ENCODE measurements at regions not wholly inside any gene's neighbourhood (a gene's known extent, or its start where the extent isn't known, plus 50 kb on each side); places are given as distances from the start of the nearest gene placed in this dataset.

DNA sequence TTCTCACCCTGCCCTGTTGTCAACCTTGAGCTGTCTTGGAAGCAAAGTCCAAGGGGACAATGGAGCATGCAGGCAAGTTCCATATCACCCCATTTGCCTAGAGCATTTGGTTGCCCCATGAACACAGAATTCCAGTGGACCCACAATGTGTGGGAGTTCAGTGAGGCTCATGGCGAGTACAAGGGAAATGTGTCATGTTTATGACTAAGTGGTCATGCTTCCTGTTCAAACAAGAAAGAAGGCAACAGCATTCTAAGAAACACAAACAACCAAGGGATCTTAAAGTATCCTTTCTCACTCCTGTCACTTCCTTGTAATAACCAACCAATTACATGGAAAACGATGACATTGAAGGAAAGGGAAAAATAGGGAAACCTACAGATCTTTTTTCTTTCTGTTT lies 513.0 kb downstream of the INHBA start:
- no peak overlapping the region for H3K4me3 ChIP-seq (ENCODE audit: low read length)
- no peak overlapping the region for H3K27ac ChIP-seq (ENCODE audit: low read length)
- no peak for TF ChIP-seq SMC3 (conservative IDR thresholded peaks at IDR 0.05; ENCODE audit: poor library complexity)
- TF ChIP-seq, protein P1, sequence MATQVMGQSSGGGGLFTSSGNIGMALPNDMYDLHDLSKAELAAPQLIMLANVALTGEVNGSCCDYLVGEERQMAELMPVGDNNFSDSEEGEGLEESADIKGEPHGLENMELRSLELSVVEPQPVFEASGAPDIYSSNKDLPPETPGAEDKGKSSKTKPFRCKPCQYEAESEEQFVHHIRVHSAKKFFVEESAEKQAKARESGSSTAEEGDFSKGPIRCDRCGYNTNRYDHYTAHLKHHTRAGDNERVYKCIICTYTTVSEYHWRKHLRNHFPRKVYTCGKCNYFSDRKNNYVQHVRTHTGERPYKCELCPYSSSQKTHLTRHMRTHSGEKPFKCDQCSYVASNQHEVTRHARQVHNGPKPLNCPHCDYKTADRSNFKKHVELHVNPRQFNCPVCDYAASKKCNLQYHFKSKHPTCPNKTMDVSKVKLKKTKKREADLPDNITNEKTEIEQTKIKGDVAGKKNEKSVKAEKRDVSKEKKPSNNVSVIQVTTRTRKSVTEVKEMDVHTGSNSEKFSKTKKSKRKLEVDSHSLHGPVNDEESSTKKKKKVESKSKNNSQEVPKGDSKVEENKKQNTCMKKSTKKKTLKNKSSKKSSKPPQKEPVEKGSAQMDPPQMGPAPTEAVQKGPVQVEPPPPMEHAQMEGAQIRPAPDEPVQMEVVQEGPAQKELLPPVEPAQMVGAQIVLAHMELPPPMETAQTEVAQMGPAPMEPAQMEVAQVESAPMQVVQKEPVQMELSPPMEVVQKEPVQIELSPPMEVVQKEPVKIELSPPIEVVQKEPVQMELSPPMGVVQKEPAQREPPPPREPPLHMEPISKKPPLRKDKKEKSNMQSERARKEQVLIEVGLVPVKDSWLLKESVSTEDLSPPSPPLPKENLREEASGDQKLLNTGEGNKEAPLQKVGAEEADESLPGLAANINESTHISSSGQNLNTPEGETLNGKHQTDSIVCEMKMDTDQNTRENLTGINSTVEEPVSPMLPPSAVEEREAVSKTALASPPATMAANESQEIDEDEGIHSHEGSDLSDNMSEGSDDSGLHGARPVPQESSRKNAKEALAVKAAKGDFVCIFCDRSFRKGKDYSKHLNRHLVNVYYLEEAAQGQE (IDR thresholded peaks at IDR 0.05; ENCODE audit: borderline replicate concordance), result no peak
- TF ChIP-seq, protein P2, sequence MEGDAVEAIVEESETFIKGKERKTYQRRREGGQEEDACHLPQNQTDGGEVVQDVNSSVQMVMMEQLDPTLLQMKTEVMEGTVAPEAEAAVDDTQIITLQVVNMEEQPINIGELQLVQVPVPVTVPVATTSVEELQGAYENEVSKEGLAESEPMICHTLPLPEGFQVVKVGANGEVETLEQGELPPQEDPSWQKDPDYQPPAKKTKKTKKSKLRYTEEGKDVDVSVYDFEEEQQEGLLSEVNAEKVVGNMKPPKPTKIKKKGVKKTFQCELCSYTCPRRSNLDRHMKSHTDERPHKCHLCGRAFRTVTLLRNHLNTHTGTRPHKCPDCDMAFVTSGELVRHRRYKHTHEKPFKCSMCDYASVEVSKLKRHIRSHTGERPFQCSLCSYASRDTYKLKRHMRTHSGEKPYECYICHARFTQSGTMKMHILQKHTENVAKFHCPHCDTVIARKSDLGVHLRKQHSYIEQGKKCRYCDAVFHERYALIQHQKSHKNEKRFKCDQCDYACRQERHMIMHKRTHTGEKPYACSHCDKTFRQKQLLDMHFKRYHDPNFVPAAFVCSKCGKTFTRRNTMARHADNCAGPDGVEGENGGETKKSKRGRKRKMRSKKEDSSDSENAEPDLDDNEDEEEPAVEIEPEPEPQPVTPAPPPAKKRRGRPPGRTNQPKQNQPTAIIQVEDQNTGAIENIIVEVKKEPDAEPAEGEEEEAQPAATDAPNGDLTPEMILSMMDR (IDR thresholded peaks at IDR 0.05; ENCODE audit: poor library complexity, severe bottlenecking), result no peak
- no peak for TF ChIP-seq MXI1 (conservative IDR thresholded peaks at IDR 0.05; ENCODE audit: poor library complexity, severe bottlenecking)
- TF ChIP-seq POLR2AphosphoS5 (IDR thresholded peaks at IDR 0.05), result no peak
- no peak for TF ChIP-seq EZH2 (IDR thresholded peaks at IDR 0.05; ENCODE audit: borderline replicate concordance, insufficient read depth, low read length, poor library complexity, severe bottlenecking)
- no peak for TF ChIP-seq RAD21 (conservative IDR thresholded peaks at IDR 0.05)
- no peaks in the 10 kb centered on the region for H3K9me2 ChIP-seq (ENCODE audit: insufficient read depth, low read length)
- no peaks in the 10 kb centered on the region for H3K36me3 ChIP-seq (ENCODE audit: insufficient read depth, low read length)
- no peaks in the 10 kb centered on the region for H3K79me2 ChIP-seq (replicated peaks; ENCODE audit: insufficient read depth, low read length)
- no peak overlapping the region for H3K9ac ChIP-seq (ENCODE audit: low read length)
- no peaks in the 10 kb centered on the region for H3K9me3 ChIP-seq (ENCODE audit: low read length)
- H2AFZ ChIP-seq (ENCODE audit: low read depth, low read length), result no peak overlapping the region
- H4K20me1 ChIP-seq (ENCODE audit: insufficient read depth), result no peaks in the 10 kb centered on the region
- no peak overlapping the region for H3K4me2 ChIP-seq (ENCODE audit: low read length)
- H3F3A ChIP-seq (ENCODE audit: insufficient read depth, low read length, poor library complexity, severe bottlenecking), result no peaks in the 10 kb centered on the region
- H3K27me3 ChIP-seq (ENCODE audit: insufficient read depth, low read depth, low read length), result no peaks in the 10 kb centered on the region

DNA sequence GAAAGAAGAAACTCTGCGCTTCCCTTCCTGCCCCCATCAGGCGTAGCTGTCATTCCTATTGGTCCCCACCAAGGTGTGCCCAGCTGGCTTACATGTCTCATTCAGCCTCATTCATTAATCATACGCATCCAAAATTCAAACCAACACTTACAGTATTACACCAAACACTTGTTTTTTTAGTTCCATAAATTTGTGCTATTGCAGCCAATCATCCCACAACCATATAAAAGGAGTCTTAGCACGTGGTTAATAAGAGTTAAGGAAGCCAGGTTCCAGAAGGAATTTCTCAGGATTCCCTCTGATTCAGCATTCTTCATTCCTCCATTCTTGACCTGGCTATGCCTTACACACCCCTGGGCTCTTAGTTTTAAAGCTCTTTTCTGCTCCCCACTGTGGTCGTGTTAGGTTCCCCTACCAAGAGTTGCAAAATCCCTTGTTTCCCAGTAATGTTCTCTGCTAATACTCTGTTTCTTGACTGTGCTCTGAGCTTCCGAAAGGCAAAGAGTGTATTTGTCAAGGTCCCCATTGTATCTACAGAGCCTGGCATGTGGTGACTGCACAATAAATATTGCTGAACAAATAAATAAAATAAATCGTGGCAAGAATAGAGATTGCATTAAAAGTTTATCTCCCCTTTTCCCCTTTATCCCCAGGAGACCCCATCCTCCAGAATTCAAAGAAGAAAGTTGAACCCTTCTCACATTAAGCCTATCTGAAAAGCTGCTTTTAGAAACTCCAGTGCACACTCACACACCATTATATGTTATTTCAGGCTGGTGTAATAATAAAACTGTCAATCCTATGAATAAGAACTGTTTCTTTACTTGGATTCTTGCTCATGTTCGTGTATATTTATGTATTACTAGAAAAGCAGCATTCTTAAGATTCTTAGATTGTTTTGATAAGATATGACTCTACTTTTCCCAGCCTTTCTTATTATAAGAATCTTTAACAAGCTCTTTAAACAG lies 514.4 kb downstream of the INHBA start:
- H3K4me3 ChIP-seq (ENCODE audit: low read length), result no peak overlapping the region
- no peaks in the 10 kb centered on the region for H3K27me3 ChIP-seq (ENCODE audit: insufficient read depth, low read depth, low read length)
- H3F3A ChIP-seq (ENCODE audit: insufficient read depth, low read length, poor library complexity, severe bottlenecking), result no peaks in the 10 kb centered on the region
- H3K79me2 ChIP-seq (replicated peaks; ENCODE audit: insufficient read depth, low read length), result no peaks in the 10 kb centered on the region
- H3K27ac ChIP-seq (ENCODE audit: low read length), result no peak overlapping the region
- no peak overlapping the region for H2AFZ ChIP-seq (ENCODE audit: low read depth, low read length)
- no peaks in the 10 kb centered on the region for H3K36me3 ChIP-seq (ENCODE audit: insufficient read depth, low read length)
- no peak overlapping the region for H3K4me2 ChIP-seq (ENCODE audit: low read length)
- H3K9me2 ChIP-seq (ENCODE audit: insufficient read depth, low read length), result no peaks in the 10 kb centered on the region
- no peaks in the 10 kb centered on the region for H4K20me1 ChIP-seq (ENCODE audit: insufficient read depth)
- H3K9me3 ChIP-seq (ENCODE audit: low read length), result no peaks in the 10 kb centered on the region
- no peak overlapping the region for H3K9ac ChIP-seq (ENCODE audit: low read length)
- TF ChIP-seq, protein P2 (IDR thresholded peaks at IDR 0.05; ENCODE audit: poor library complexity, severe bottlenecking), result no peak
- no peak for TF ChIP-seq MXI1 (conservative IDR thresholded peaks at IDR 0.05; ENCODE audit: poor library complexity, severe bottlenecking)
- TF ChIP-seq EZH2 (IDR thresholded peaks at IDR 0.05; ENCODE audit: borderline replicate concordance, insufficient read depth, low read length, poor library complexity, severe bottlenecking), result no peak
- no peak for TF ChIP-seq SMC3 (conservative IDR thresholded peaks at IDR 0.05; ENCODE audit: poor library complexity)
- TF ChIP-seq TAF1 (IDR thresholded peaks at IDR 0.05; ENCODE audit: low read depth), result no peak

Data from neural cell (in vitro differentiated cells).